ENCODE measurements at regions not wholly inside any gene's neighbourhood (a gene's known extent, or its start where the extent isn't known, plus 50 kb on each side); places are given as distances from the start of the nearest gene placed in this dataset.
"Not testable (repeated sequence)": the region's sequence is repeated elsewhere in the genome, so short reads cannot be mapped to it uniquely, and the experiment has no call there.

- Mint-ChIP-seq H3K27me3 (ENCODE audit: low read depth) (no peaks in the 10 kb centered on the region), H3K4me1 (peaks cover 20% of the 10 kb centered on the region), H3K4me3 (no peak overlapping the region), H3K9me3 (peaks cover 6% of the 10 kb centered on the region), H3K36me3 (ENCODE audit: low read depth) (no peaks in the 10 kb centered on the region), H3K27ac (ENCODE audit: unreplicated experiment) (no peak overlapping the region)
- no peak for TF ChIP-seq CTCF (conservative IDR thresholded peaks at IDR 0.05)
- no peak for DNase-seq (ENCODE audit: low read depth, low spot score)
Observed at GRCh38 chr9:72441848-72442607, 77.0 kb upstream of the ZFAND5 start.

- no peaks in the 10 kb centered on the region for H3K27me3 Mint-ChIP-seq (ENCODE audit: low read depth)
- H3K36me3 Mint-ChIP-seq (ENCODE audit: low read depth) = no peaks in the 10 kb centered on the region
- no peak for DNase-seq (ENCODE audit: low read depth, low spot score)
- H3K4me3 Mint-ChIP-seq = no peak overlapping the region
- peaks cover 6% of the 10 kb centered on the region for H3K9me3 Mint-ChIP-seq
- TF ChIP-seq CTCF (conservative IDR thresholded peaks at IDR 0.05) = no peak
- H3K27ac Mint-ChIP-seq (ENCODE audit: unreplicated experiment) = peak overlapping the region; percentile 72
- H3K4me1 Mint-ChIP-seq = peaks cover 20% of the 10 kb centered on the region
Observed at GRCh38 chr9:72440992-72441847, 76.2 kb upstream of the ZFAND5 start.

GRCh38 chr9:72440378-72440777, 75.4 kb upstream of the ZFAND5 start:
- Mint-ChIP-seq H3K36me3 (ENCODE audit: low read depth) (no peaks in the 10 kb centered on the region), H3K27ac (ENCODE audit: unreplicated experiment) (no peak overlapping the region), H3K4me1 (peaks cover 20% of the 10 kb centered on the region), H3K4me3 (no peak overlapping the region), H3K9me3 (peaks cover 6% of the 10 kb centered on the region), H3K27me3 (ENCODE audit: low read depth) (no peaks in the 10 kb centered on the region)
- TF ChIP-seq CTCF (conservative IDR thresholded peaks at IDR 0.05) = no peak
- no peak for DNase-seq (ENCODE audit: low read depth, low spot score)

GRCh38 chr9:72433616-72434267, 68.7 kb upstream of the ZFAND5 start:
- not testable (repeated sequence) for H3K4me3 Mint-ChIP-seq; H3K27me3 Mint-ChIP-seq (ENCODE audit: low read depth); H3K9me3 Mint-ChIP-seq; H3K27ac Mint-ChIP-seq (ENCODE audit: unreplicated experiment); H3K36me3 Mint-ChIP-seq (ENCODE audit: low read depth); H3K4me1 Mint-ChIP-seq; DNase-seq (ENCODE audit: low read depth, low spot score)

- Mint-ChIP-seq H3K27me3 (ENCODE audit: low read depth) (no peaks in the 10 kb centered on the region), H3K4me3 (no peak overlapping the region), H3K36me3 (ENCODE audit: low read depth) (no peaks in the 10 kb centered on the region), H3K27ac (ENCODE audit: unreplicated experiment) (no peak overlapping the region), H3K9me3 (no peaks in the 10 kb centered on the region), H3K4me1 (no peaks in the 10 kb centered on the region)
- TF ChIP-seq CTCF (conservative IDR thresholded peaks at IDR 0.05) = no peak
- DNase-seq (ENCODE audit: low read depth, low spot score) = no peak
Observed at GRCh38 chr9:72431036-72431435, 66.0 kb upstream of the ZFAND5 start.
